Fibroblast of lung (primary cell): ENCODE measurements at regions not wholly inside any gene's neighbourhood (a gene's known extent, or its start where the extent isn't known, plus 50 kb on each side); places are given as distances from the start of the nearest gene placed in this dataset.

Experiments
- CTCF ChIP-seq, 2 donors: IDR thresholded peaks in 1 of 2; conservative IDR thresholded peaks in 1 of 2; 1 replicate in 1 of 2; 2 replicates in 1 of 2; pipeline ENCODE4 v1.5.1; 2011 to 2012; ENCODE audit warnings: low read length in 2 of 2, control low read depth in 1 of 2, inconsistent platforms in 1 of 2, low read depth in 1 of 2, mild to moderate bottlenecking in 1 of 2
- EZH2 ChIP-seq: IDR thresholded peaks from 2 replicates; pipeline ENCODE4 v1.5.1; 2012; ENCODE audit warnings: low read length, control low read depth, mild to moderate bottlenecking; ENCODE audit errors: missing control alignments

- no peak for TF ChIP-seq EZH2
- TF ChIP-seq CTCF (conservative IDR thresholded peaks at IDR 0.05 in 1 of 2, IDR thresholded peaks at IDR 0.05 in 1 of 2; ENCODE audit: low read depth in 1 of 2, low read length in 2 of 2): no peak
Measured at GRCh38 chr2:182573553-182573952, 142.5 kb upstream of the DNAJC10 start.
